Smooth muscle cell (in vitro differentiated cells): ENCODE measurements at regions not wholly inside any gene's neighbourhood (a gene's known extent, or its start where the extent isn't known, plus 50 kb on each side); places are given as distances from the start of the nearest gene placed in this dataset.

Source experiments
- DNase-seq: peaks from one replicate; lab custom pipeline; 2025; ENCODE audit not compliant: unreplicated experiment; lab: John Stamatoyannopoulos, UW
- H2AFZ ChIP-seq: fragments of 200-600 bp; sonication (generic); 2 replicates; pipeline ENCODE4 v1.6.0; 2016; ENCODE audit warnings: antibody characterized with exemption, low read depth, mild to moderate bottlenecking
- H3F3A ChIP-seq: fragments of 200-600 bp; sonication (generic); 2 replicates; pipeline ENCODE4 v1.6.0; 2017; ENCODE audit warnings: antibody characterized with exemption, low read depth
- H3K27ac ChIP-seq: fragments of 200-600 bp; sonication (generic); 2 replicates; pipeline ENCODE4 v1.5.1; 2016; ENCODE audit warnings: low read depth, mild to moderate bottlenecking
- H3K27me3 ChIP-seq: fragments of 200-600 bp; sonication (generic); 2 replicates; pipeline ENCODE4 v1.6.1; 2016; ENCODE audit warnings: low read depth, mild to moderate bottlenecking
- H3K36me3 ChIP-seq: fragments of 200-600 bp; sonication (generic); 2 replicates; pipeline ENCODE4 v1.5.1; 2016; ENCODE audit warnings: low read depth
- H3K4me1 ChIP-seq: fragments of 200-600 bp; sonication (generic); 2 replicates; pipeline ENCODE4 v1.5.1; 2016; ENCODE audit warnings: low read depth
- H3K4me2 ChIP-seq: fragments of 200-600 bp; sonication (generic); 2 replicates; pipeline ENCODE4 v1.6.0; 2016; ENCODE audit warnings: mild to moderate bottlenecking
- H3K4me3 ChIP-seq: fragments of 200-600 bp; sonication (generic); 2 replicates; pipeline ENCODE4 v1.5.1; 2016; ENCODE audit warnings: mild to moderate bottlenecking
- H3K79me2 ChIP-seq: fragments of 200-600 bp; sonication (generic); 2 replicates; pipeline ENCODE4 v1.6.0; 2016; ENCODE audit warnings: low read depth, mild to moderate bottlenecking
- H3K9ac ChIP-seq: fragments of 200-600 bp; sonication (generic); 2 replicates; pipeline ENCODE4 v1.6.0; 2016; ENCODE audit warnings: low read depth
- H3K9me3 ChIP-seq: fragments of 200-600 bp; sonication (generic); replicated peaks from 2 replicates; pipeline ENCODE4 v1.5.1; 2016; ENCODE audit warnings: low read depth
- H4K20me1 ChIP-seq: fragments of 200-600 bp; sonication (generic); 2 replicates; pipeline ENCODE4 v1.6.0; 2016; ENCODE audit warnings: low read depth
- WGBS: methylation state at CpG from one replicate; pipeline ENCODE4 v1.1.7; 2016; ENCODE audit warnings: low lambda C conversion rate; 5-methylcytosine and 5-hydroxymethylcytosine counted together
- TF ChIP-seq, protein P1 (sequence below): fragments of 200-600 bp; sonication (generic); IDR thresholded peaks from 2 replicates; pipeline ENCODE4 v1.5.1; 2017; ENCODE audit warnings: borderline replicate concordance, mild to moderate bottlenecking, antibody characterized with exemption; ENCODE audit not compliant: insufficient read depth, poor library complexity, severe bottlenecking

GRCh38 chr4:35757836-35758235, 486.5 kb downstream of the ARAP2 start:
- H3F3A ChIP-seq: no peaks in the 10 kb centered on the region
- no peaks in the 10 kb centered on the region for H3K4me1 ChIP-seq
- 78% methylated on average over 1 of the region's 1 CpG for WGBS
- H3K27ac ChIP-seq: no peak overlapping the region
- no peaks in the 10 kb centered on the region for H3K79me2 ChIP-seq
- H3K9me3 ChIP-seq: no peaks in the 10 kb centered on the region
- H4K20me1 ChIP-seq: no peaks in the 10 kb centered on the region
- H3K4me3 ChIP-seq: no peak overlapping the region
- DNase-seq: no peak
- H3K36me3 ChIP-seq: no peaks in the 10 kb centered on the region
- no peak overlapping the region for H3K9ac ChIP-seq
- no peak overlapping the region for H3K4me2 ChIP-seq
- H2AFZ ChIP-seq: peak overlapping the region; percentile 3
- TF ChIP-seq, protein P1, sequence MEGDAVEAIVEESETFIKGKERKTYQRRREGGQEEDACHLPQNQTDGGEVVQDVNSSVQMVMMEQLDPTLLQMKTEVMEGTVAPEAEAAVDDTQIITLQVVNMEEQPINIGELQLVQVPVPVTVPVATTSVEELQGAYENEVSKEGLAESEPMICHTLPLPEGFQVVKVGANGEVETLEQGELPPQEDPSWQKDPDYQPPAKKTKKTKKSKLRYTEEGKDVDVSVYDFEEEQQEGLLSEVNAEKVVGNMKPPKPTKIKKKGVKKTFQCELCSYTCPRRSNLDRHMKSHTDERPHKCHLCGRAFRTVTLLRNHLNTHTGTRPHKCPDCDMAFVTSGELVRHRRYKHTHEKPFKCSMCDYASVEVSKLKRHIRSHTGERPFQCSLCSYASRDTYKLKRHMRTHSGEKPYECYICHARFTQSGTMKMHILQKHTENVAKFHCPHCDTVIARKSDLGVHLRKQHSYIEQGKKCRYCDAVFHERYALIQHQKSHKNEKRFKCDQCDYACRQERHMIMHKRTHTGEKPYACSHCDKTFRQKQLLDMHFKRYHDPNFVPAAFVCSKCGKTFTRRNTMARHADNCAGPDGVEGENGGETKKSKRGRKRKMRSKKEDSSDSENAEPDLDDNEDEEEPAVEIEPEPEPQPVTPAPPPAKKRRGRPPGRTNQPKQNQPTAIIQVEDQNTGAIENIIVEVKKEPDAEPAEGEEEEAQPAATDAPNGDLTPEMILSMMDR: no peak
- H3K27me3 ChIP-seq: no peaks in the 10 kb centered on the region

DNA sequence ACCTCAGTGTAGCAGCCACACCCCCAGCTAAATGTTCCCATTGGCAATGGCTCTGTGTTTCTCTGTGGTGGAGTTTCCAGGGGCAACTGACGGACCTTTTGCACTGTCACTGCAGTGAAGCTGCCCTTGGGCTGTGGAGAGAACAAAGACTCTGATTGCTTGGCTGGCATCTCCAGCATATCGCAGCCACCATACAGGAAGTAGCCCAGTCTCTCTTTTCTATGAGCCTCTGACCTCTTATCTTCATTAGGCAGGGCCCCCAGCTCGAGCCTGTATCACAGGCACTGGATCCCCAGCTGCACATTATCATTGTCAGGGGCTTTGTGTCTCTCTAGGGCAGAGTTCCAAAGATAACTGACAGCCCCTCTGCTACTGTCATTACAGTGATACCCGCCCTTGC, 483.5 kb downstream of the ARAP2 start:
- Histone ChIP-seq H3F3A (no peaks in the 10 kb centered on the region), H4K20me1 (no peaks in the 10 kb centered on the region), H3K9ac (no peak overlapping the region), H3K4me3 (no peak overlapping the region), H3K4me2 (no peak overlapping the region), H3K36me3 (no peaks in the 10 kb centered on the region), H3K27me3 (no peaks in the 10 kb centered on the region), H3K9me3 (no peaks in the 10 kb centered on the region), H3K4me1 (no peaks in the 10 kb centered on the region), H3K27ac (no peak overlapping the region), H2AFZ (no peak overlapping the region), H3K79me2 (no peaks in the 10 kb centered on the region)
- 58% methylated on average over 4 of the region's 4 CpGs for WGBS
- TF ChIP-seq, protein P1: no peak
- no peak for DNase-seq

GRCh38 chr4:35771571-35771970, 472.7 kb downstream of the ARAP2 start:
- H3F3A ChIP-seq: no peaks in the 10 kb centered on the region
- no peaks in the 10 kb centered on the region for H3K9me3 ChIP-seq
- H3K79me2 ChIP-seq: no peaks in the 10 kb centered on the region
- 95% methylated on average over 2 of the region's 2 CpGs for WGBS
- H3K27ac ChIP-seq: no peak overlapping the region
- no peaks in the 10 kb centered on the region for H3K36me3 ChIP-seq
- no peak overlapping the region for H3K9ac ChIP-seq
- H3K4me2 ChIP-seq: no peak overlapping the region
- DNase-seq: no peak
- H3K4me1 ChIP-seq: no peaks in the 10 kb centered on the region
- no peaks in the 10 kb centered on the region for H3K27me3 ChIP-seq
- no peak overlapping the region for H3K4me3 ChIP-seq
- TF ChIP-seq, protein P1: no peak
- no peak overlapping the region for H2AFZ ChIP-seq
- H4K20me1 ChIP-seq: no peaks in the 10 kb centered on the region

DNA sequence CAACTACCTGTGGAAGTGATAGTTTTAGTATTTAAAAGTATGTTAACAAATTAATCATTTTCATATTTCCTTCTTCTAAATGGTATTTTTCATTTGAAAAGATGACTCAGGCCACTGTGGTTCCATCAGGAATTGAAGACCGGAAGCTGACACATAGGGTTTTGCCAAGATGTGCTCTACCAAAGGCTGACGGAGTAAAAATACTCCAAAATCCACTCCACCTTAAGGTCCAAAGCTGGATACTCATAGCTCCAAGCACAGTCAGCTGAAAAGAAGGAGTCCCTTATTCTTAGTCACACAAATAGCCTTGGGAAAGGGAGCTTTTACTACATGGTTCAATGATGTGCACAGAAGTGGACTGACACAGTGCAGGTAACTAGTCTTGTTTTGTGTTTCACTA, 472.0 kb downstream of the ARAP2 start:
- Histone ChIP-seq H3F3A (no peaks in the 10 kb centered on the region), H3K27me3 (no peaks in the 10 kb centered on the region), H3K9ac (no peak overlapping the region), H4K20me1 (no peaks in the 10 kb centered on the region), H3K36me3 (no peaks in the 10 kb centered on the region), H3K79me2 (no peaks in the 10 kb centered on the region), H3K4me2 (no peak overlapping the region), H3K4me1 (no peaks in the 10 kb centered on the region), H3K9me3 (no peaks in the 10 kb centered on the region), H2AFZ (no peak overlapping the region), H3K4me3 (no peak overlapping the region), H3K27ac (no peak overlapping the region)
- TF ChIP-seq, protein P1: no peak
- no peak for DNase-seq
- WGBS: 77% methylated on average over 2 of the region's 2 CpGs
